ENCODE measurements at regions not wholly inside any gene's neighbourhood (a gene's known extent, or its start where the extent isn't known, plus 50 kb on each side); places are given as distances from the start of the nearest gene placed in this dataset.

GRCh38 chr7:97635622-97636021, 96.3 kb upstream of the TAC1 start:
- TF ChIP-seq CTCF (IDR thresholded peaks at IDR 0.05; ENCODE audit: low read length) (no peak), EZH2 (IDR thresholded peaks at IDR 0.05; ENCODE audit: borderline replicate concordance, low read length) (no peak)

Measured in OCI-LY1 (cell line).